Superior temporal gyrus (tissue), 1 donor: ENCODE measurements at regions not wholly inside any gene's neighbourhood (a gene's known extent, or its start where the extent isn't known, plus 50 kb on each side); places are given as distances from the start of the nearest gene placed in this dataset.

Experiments used
- DNase-seq: peaks from one replicate; pipeline ENCODE4 v3.0.0-alpha.2; 2016; ENCODE audit errors: extremely low spot score

DNA sequence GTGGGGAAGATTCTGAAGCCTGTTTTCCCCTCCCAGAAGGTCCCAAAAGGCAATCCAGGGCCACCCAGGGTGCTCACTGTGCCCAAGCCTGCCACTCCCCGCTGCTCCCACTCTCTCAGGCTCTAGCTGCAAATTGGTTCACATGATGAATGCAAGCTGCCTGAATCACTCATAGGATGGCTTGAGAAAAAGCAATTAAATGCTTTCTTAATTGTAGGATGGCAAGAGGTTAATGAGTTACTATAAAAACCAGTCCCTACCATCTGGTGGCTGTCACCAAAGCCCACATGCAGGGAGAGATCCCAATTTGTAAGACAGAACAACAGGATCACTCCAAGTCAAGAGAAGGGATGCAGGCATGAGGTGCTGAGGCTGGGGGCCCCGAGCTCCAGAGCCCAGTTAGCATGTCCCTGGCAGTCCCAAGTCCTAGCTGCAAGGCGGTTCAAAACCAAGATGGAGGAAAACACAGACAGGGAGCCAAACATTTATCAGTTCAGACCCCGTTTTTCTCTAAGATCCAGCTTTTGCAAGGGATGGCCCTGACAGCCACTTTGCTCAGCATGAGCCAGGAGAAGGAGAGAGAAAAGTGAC, 207.1 kb downstream of the UACA start:
- no peak for DNase-seq

DNA sequence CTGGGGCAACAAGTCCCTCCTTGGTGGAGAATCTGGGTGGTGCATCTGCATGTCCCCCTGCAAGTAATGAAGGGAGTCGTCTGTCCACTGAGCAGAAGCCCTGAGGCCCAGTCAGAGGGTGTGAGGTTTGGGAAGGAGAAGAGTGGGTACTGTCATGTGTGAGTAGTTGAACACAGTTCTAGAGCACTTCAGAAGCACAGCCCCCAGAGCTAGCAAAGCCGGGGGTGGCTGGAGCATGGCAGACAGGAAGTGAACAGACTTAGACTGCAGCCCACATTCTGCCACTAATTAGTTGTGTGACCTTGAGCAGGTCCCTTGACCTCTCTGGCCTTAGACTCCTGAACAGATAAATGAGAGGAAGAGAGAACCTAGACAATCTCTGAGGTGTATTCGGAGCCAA, 207.6 kb downstream of the UACA start:
- no peak for DNase-seq

DNA sequence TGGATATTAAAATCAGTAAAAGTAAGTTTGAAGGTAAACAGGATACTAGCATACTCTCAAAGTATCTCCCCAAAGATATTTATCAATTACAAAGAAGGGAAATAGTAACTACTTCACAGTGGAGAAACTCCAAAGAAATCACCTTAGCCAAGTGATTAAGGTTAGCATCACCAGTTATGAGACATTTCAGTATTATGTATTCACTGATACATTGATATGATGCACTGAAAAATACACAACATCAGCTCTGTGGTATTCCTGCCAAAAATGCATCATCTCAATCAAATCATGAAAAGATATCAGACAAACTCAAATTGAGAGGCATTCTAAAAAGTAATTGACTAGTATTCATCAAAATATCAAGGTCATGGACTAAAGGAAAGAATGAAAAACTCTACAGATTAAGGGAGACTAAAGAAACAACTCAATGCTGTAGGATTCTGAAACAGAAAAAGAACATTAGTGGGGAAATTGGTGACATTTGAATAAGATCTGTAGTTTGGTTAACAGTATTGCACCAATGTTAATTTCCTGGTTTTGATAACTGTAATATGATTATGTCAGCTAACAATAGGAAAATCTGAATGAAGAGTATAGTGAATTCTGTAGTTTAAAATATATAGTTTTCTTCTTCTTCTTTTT, 215.4 kb downstream of the UACA start:
- DNase-seq, result no peak

GRCh38 chr15:70545526-70545925, 217.8 kb downstream of the UACA start:
- no peak for DNase-seq

DNA sequence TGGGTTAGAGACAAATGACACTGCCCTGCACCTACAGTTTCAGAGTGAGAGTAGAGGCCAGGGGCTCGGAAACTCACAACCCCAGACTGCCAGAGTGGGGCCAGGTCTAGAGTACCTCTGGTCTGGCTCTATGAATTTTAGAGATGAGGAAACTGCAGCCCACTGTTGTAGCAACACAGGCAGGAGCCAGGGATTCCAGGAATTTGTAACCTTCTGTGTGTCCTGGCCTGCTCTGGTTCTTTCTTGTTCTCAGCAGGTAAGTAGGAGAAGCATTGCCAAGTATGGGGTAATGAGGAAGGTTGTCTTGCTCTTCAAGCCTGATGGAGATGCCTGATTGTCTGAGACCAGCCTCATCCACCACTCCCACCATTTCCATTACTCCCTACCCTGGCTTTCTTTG, 221.8 kb downstream of the UACA start:
- no peak for DNase-seq

DNA sequence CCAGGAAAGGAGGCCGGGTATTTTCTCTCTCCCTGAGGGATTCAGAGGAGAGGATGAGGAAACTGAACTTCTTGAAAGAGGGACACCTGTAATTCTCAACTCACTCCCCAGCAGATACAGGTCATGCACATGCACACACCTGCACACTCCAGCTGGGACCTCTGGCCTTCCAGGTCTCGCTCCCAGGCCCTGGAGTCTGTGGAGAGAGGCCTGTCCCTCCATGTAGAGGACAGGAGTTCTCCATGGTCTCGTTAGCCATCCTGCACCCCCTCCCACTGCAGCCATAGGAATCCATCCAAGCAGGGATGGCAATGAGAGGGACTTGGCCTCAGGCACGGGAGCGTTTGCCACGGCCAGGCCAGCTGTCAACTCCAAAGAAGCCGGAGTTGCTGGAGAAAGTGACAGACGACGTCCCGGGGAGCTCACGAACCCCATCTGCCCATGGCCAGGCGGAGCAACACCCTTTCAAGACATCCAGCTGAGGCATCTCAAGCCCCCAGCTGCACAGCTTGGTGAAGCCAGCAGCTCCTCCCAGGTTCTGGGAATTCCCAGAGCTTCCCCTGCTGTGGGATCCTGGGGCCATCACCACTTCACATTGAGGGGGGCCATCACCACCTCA, 223.3 kb downstream of the UACA start:
- DNase-seq, result no peak

DNA sequence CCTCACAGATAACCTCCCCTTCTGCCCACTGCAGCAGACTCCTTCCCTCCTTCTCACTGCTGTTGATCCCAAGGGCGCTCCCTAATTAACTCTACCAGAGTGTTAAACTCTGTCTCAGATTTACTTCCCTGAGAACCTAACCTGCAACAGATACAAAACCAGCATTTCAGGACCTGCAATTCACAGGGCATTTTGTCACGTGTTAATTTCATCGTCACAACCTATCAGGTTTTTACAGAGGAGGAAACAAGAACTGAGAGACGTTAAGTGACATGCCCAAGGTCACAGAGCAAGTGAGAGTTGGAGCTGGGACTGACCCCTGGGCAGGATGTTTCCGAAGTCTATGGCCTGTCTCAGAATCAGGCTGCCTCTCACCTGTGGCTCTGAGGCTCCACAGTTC, 223.9 kb downstream of the UACA start:
- no peak for DNase-seq

- no peak for DNase-seq
Measured at GRCh38 chr15:70538278-70538677, 225.1 kb downstream of the UACA start.

- no peak for DNase-seq
Measured at GRCh38 chr15:70535955-70536338, 227.4 kb downstream of the UACA start.

DNA sequence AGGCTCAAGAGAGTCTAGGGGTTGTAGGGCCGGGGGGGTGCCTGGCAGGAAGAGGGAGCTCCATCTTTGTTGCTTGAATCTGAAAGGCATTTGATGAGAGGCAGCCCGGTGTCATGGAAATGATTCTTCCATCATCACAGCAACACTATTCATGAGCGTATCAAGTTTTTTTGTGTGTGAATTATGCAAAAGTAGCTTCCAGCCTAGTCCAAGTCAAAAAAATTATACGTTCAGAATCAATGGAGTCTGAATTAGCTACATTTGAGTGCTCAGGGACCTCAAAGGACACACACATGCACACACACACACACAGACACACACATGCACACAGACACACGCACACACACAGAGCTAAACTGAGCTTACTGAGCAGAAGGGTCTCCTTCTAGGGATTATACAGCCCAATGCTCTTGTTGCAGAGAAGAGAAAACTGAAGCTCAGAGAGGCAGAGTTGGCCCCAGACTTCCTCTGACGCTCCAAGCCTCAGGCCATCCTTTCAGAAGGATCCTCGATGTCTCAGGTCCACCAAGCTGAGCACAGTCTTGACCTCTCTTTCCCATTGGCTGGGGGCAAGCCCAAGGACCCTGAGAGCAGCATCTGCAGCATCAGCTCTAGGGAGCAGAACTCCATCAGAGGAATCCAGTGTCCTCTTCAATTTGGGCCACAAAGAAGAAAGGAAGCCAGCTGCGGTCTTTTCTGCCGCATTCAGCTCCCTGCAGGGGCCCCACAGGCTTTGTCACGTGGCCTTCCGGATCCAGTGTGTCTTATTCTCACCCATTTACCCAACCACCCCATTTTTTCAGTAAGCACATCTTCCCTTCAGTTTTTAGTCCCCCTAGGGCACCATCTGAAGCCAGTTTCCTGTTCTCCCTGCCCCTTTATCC, 228.0 kb downstream of the UACA start:
- DNase-seq, result no peak

DNA sequence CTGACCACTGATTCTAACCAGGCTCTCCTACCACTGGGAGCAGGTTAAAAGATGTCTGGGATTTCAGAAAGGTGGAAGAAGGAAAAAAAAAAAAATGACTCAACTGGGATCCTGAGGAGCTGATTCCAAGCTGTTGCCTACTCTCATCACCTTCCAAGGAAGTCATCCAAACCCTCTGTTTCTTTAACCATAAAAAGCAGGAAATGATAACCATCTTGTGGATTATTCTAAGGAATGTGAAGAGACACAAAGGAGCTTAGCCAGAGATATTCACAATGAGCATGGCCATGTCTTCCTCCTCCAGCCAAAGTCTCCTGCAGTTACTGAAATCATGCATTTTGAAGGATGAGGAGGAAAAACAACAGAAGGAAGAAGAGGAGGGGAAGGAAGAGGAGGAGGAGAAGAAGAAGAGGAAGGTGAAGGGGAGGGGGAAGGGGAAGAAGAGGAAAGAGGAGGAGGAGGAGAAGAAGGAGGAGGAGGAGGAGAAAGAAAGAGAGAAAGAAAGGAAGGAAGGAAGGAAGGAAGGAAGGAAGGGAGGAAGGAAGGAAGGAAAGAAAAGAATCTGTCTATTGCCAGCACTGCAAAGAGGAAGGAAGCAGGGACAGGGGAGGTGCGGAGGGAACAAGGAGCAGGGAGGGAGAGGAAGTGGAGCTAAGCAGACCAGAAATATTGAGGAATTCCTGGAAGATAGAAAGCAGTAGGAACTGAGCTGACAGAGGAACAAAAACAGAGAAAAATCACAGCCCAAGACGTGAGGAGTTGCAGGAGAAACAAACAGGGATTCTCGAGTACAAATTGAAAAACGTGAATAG, 229.2 kb downstream of the UACA start:
- no peak for DNase-seq

GRCh38 chr15:70532531-70533186, 230.7 kb downstream of the UACA start:
- no peak for DNase-seq

DNA sequence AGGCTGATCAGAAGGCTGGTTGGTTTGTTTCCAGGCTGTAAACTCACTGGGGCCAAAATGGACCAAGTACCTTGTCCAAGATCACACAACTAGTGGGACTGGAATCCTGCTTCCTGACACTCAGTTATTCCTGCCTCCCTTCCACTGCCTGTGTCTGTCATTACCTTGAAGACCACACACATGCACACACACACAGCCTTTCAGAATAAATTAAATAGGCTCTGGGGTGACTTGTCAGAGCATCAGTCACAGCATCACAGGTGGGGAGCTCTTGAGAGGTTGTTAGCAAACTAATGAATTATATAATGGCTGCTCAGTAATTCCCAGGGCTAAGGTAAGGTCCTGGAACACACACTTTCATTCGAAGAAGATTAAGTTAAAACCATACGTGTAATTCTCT, 231.8 kb downstream of the UACA start:
- DNase-seq, result no peak

GRCh38 chr15:70530906-70531305, 232.5 kb downstream of the UACA start:
- no peak for DNase-seq

- no peak for DNase-seq
Measured at GRCh38 chr15:70530503-70530902, 232.9 kb downstream of the UACA start.

DNA sequence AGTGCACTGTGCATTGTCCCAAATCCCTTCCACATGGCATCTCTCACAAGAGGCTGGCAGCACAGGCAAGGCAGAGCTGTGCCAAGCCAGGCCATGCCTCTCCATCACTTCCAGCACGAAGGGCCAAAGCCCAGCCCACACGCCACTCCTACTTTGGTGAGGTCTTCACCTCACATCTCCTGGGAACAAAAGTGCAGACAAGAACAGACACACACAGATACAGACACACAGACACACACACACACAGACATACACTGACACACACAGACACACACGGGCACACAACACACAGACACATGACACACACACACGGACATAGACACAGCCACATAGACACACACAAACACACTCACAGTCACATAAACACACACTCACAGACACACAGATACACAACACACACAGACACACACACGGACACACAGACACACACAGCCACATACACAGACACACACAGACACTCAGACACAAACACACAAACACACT, 233.3 kb downstream of the UACA start:
- no peak for DNase-seq

GRCh38 chr15:70528816-70529215, 234.5 kb downstream of the UACA start:
- no peak for DNase-seq

DNA sequence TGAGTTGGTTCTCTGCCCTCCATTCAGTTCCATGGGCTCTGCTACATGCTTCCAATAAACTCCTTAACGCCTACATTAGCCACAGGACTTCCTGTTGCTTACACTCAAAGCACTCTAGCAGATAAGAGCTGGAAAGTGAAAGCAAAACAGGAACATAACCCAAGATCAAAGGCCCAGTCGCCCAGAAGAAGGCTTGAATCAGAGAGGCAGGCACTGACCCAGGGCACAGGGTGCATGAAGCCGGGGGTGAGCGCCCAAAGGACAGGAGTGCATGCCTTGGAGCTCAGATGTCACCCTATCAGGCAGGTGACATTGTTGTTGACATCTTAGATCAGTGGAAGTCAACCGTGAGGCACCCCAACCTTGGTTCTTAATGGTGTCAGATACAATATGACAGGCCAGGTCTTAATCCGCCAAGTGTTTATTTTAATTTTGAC, 235.1 kb downstream of the UACA start:
- DNase-seq, result no peak

DNA sequence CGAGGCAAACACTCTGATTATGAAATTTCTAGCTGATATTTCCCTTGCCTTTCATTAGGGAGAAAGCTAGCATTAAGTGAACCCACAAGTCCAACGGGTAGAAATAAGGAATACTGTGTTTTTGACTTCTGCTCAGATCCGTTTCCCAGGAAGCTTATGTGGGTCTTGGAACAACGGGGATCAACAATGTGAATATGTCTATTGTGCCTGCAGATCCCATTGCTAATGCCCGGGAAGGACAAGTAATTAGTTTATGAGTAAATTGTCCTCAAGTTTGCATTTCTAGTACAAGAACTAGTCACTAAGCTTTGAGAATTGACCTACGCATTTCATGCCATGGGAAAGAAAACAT, 236.4 kb downstream of the UACA start:
- DNase-seq, result no peak

GRCh38 chr15:70526221-70526973, 237.0 kb downstream of the UACA start:
- no peak for DNase-seq
